Left renal cortex interstitium (tissue), 4 donors: ENCODE measurements at regions not wholly inside any gene's neighbourhood (a gene's known extent, or its start where the extent isn't known, plus 50 kb on each side); places are given as distances from the start of the nearest gene placed in this dataset.

Experiments
- DNase-seq, 4 donors: peaks; one replicate each; pipeline ENCODE4 v3.0.0-alpha.2; 2013; ENCODE audit warnings: low read depth in 4 of 4, low spot score in 2 of 4, missing footprints in 1 of 4

DNA sequence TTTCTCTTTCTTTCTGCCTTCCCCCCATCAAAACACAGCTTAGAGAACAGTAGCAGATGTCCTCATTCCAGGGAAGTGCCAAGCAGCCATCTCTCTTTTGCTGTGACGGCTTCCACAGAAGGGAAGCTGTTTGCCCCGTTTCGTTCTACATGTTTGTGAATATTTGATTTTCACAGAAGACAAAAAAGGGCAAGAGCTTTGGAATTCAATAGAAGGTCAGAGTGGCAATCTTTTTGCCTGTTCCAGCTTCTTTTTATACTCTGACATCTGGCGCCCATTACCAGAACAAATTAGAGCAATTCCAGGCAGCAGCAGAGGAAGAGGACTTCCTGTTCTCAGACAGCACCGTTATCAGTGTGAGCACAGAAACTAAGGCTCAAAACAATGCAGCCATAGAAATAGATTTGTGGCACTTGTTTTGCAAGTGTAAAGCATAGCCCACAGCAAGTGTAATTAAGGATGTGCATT lies 79.0 kb upstream of the CDH19 start:
- peak in 2 of 4 donors; percentile 3 to 6 for DNase-seq

DNA sequence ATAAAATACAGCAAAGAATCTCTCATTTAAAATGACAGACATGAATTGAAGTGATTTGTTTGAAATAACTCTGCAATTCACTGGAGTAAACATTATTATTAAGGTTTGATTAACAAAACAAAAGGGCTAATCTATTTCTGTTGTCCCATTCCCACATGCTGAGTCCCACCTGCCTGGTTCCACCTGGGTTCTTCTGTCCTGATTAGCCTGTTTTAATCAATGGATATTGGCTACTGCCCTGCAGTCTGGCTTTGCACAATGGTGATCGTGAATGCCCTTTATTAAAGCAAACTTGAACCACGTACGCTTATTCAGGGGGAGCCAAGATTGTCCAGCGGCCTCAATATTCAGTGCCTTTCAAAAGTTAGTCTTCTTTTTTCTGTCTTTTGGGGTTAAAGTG lies 72.8 kb upstream of the CDH19 start:
- no peak for DNase-seq

DNA sequence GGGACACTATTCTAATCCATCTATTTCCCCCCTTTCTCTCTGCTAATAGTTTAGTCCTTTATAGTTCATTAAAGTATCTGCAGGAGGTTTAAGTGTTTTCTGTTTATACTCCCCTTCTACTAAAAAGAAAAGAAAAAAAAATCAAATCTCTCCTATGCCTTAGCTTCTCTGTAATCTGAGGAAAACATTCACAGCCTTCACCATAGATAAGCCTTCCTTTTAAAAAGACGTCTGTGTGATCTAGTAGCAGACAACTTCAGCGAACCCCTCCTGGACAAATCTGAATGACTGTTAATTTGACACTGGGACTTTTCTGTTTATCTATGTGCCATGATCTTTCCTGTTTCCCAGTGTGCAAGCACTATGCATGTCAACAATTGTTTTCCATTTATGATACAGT lies 70.4 kb upstream of the CDH19 start:
- DNase-seq, result no peak

DNA sequence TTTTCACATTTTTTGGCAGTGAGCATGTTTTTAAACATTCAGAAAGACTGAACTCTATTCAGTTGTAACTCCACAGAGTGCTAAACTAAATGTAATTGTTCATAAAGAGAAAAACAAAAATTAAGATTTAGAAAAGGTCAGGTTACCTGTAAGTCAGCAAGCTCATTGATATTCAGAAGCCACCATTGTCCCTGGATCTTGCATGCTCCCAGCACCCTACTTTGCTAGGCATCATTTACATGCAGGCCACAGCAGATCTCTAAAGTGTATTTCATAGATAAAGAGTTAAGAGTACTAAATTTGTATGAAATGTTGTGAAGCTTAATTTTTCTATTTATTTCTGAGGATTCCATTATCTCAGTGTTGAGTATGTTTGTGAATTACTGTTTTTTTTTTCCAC lies 64.8 kb upstream of the CDH19 start:
- DNase-seq, result no peak

DNA sequence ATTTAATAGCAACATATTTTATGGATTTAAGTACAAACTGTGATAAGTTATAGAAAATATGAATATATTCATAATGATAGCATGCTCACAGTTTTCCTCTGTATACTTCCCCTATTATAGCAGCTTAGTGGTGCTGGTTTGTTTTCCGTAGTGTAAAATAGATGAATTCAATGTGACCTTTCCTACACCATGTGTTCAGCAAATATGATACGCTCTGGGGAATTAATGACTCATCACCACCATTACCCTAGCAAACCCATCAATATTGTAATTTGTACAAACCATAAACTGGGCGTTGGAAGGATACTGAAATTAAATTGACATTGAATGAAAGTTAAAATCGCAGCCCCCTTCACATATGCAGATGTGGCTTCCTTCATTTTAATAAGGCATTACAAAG lies 58.7 kb upstream of the CDH19 start:
- no peak for DNase-seq

DNA sequence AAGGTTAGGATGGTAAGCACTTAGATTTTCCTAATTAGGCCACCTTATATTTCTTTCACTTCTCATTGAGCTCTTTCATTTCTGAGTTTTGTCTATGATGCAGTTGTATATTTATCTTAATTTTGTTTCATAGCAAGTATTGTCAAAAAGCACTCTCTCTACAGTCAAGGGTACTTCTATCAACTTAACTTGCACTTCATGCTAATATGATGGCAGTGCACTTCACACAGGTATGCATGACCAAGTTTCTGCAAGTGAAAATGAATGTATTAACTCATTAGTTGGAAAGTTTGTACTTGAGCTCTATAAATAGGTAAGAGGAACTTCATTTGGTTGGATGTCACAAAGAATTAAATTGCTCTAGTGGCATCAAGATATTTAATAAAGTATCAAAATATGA lies 51.5 kb upstream of the CDH19 start:
- DNase-seq, result no peak
